H9 (cell line): ENCODE measurements at regions not wholly inside any gene's neighbourhood (a gene's known extent, or its start where the extent isn't known, plus 50 kb on each side); places are given as distances from the start of the nearest gene placed in this dataset.
A peak's percentile ranks its signal among the peaks of the same experiment; 100 is the strongest.

ENCODE experiments used
- DNase-seq: peaks from one replicate; pipeline ENCODE4 v3.0.0-alpha.2; 2017
- H2AFZ ChIP-seq: one replicate; pipeline ENCODE4 v1.6.1; 2013; ENCODE audit warnings: mild to moderate bottlenecking, low read length, control low read depth, moderate library complexity
- H2AK5ac ChIP-seq: 2 replicates; pipeline ENCODE4 v1.6.1; 2013; ENCODE audit warnings: low read length, control low read depth, mixed read lengths; ENCODE audit not compliant: insufficient read length
- H2BK120ac ChIP-seq: one replicate; pipeline ENCODE4 v1.6.1; 2013; ENCODE audit warnings: low read depth, mild to moderate bottlenecking, low read length, control low read depth, inconsistent platforms; ENCODE audit not compliant: poor library complexity, severe bottlenecking
- H2BK12ac ChIP-seq: 2 replicates; pipeline ENCODE4 v1.6.1; 2013; ENCODE audit warnings: low read length, control low read depth, mixed read lengths, low read depth; ENCODE audit not compliant: insufficient read length
- H2BK15ac ChIP-seq: 2 replicates; pipeline ENCODE4 v1.6.1; 2013; ENCODE audit warnings: low read depth, low read length, control low read depth
- H2BK20ac ChIP-seq: one replicate; pipeline ENCODE4 v1.6.1; 2013; ENCODE audit warnings: low read depth, mild to moderate bottlenecking, low read length, control low read depth, inconsistent platforms; ENCODE audit not compliant: poor library complexity, severe bottlenecking
- H2BK5ac ChIP-seq: 2 replicates; pipeline ENCODE4 v1.6.1; 2013; ENCODE audit warnings: low read length, control low read depth, mixed read lengths; ENCODE audit not compliant: insufficient read length
- H3K14ac ChIP-seq: 2 replicates; pipeline ENCODE4 v1.6.1; 2013; ENCODE audit warnings: low read length, control low read depth; ENCODE audit not compliant: insufficient read depth
- H3K18ac ChIP-seq: 2 replicates; pipeline ENCODE4 v1.6.1; 2013; ENCODE audit warnings: low read depth, mild to moderate bottlenecking, mixed read lengths, low read length, control low read depth; ENCODE audit not compliant: insufficient read length
- H3K23ac ChIP-seq: 2 replicates; pipeline ENCODE4 v1.6.1; 2013; ENCODE audit warnings: low read length, control low read depth, mixed read lengths, low read depth; ENCODE audit not compliant: insufficient read length
- H3K23me2 ChIP-seq: 2 replicates; pipeline ENCODE4 v1.6.1; 2013; ENCODE audit warnings: low read depth, mild to moderate bottlenecking, mixed read lengths, low read length, control low read depth; ENCODE audit not compliant: insufficient read length, poor library complexity, severe bottlenecking
- H3K27ac ChIP-seq: 2 replicates; pipeline ENCODE4 v1.5.1; 2013; ENCODE audit warnings: low read length, control low read depth, mixed read lengths, low read depth; ENCODE audit not compliant: insufficient read length
- H3K27me3 ChIP-seq: 2 replicates; pipeline ENCODE4 v1.6.1; 2013; ENCODE audit warnings: low read length, control low read depth, inconsistent platforms; ENCODE audit not compliant: insufficient read depth
- H3K4ac ChIP-seq: 2 replicates; pipeline ENCODE4 v1.6.1; 2013; ENCODE audit warnings: low read depth, mild to moderate bottlenecking, control low read depth, inconsistent platforms, low read length, moderate library complexity
- H3K4me1 ChIP-seq: 2 replicates; pipeline ENCODE4 v1.6.1; 2013; ENCODE audit warnings: low read length, control low read depth, inconsistent platforms; ENCODE audit not compliant: insufficient read depth
- H3K4me2 ChIP-seq: 2 replicates; pipeline ENCODE4 v1.6.1; 2013; ENCODE audit warnings: low read length, control low read depth, mixed read lengths; ENCODE audit not compliant: insufficient read length, insufficient read depth
- H3K56ac ChIP-seq: 2 replicates; pipeline ENCODE4 v1.6.1; 2013; ENCODE audit warnings: low read depth, mild to moderate bottlenecking, mixed read lengths, low read length, control low read depth; ENCODE audit not compliant: insufficient read length
- H3K79me1 ChIP-seq: 2 replicates; pipeline ENCODE4 v1.6.1; 2013; ENCODE audit warnings: low read depth, mild to moderate bottlenecking, moderate library complexity, low read length, control low read depth, inconsistent platforms; ENCODE audit not compliant: insufficient read depth, poor library complexity, severe bottlenecking
- H3K79me2 ChIP-seq: 2 replicates; pipeline ENCODE4 v1.6.1; 2013; ENCODE audit warnings: low read length, control low read depth, inconsistent platforms; ENCODE audit not compliant: insufficient read depth
- H3K9ac ChIP-seq: 2 replicates; pipeline ENCODE4 v1.6.1; 2013; ENCODE audit warnings: low read length, control low read depth, mixed read lengths; ENCODE audit not compliant: insufficient read length; ENCODE audit errors: extremely low read depth
- H3K9me3 ChIP-seq: one replicate; pipeline ENCODE4 v1.6.1; 2013; ENCODE audit warnings: low read depth, low read length, inconsistent platforms; ENCODE audit not compliant: control insufficient read depth
- H3T11ph ChIP-seq: one replicate; pipeline ENCODE4 v1.6.1; 2013; ENCODE audit warnings: mild to moderate bottlenecking, low read length, control low read depth, inconsistent platforms
- H4K20me1 ChIP-seq: one replicate; pipeline ENCODE4 v1.6.1; 2013; ENCODE audit not compliant: control insufficient read depth, insufficient read length, insufficient read depth
- H4K5ac ChIP-seq: 2 replicates; pipeline ENCODE4 v1.6.1; 2013; ENCODE audit warnings: low read depth, mild to moderate bottlenecking, mixed read lengths, low read length, control low read depth; ENCODE audit not compliant: insufficient read length
- H4K8ac ChIP-seq: replicated peaks from 2 replicates; pipeline ENCODE4 v1.6.1; 2013; ENCODE audit warnings: low read length, control low read depth, mixed read lengths, low read depth; ENCODE audit not compliant: insufficient read length
- H4K91ac ChIP-seq: 2 replicates; pipeline ENCODE4 v1.6.1; 2013; ENCODE audit warnings: low read depth, mild to moderate bottlenecking, moderate library complexity, mixed read lengths, low read length, control low read depth; ENCODE audit not compliant: insufficient read length
- H3K27ac Mint-ChIP-seq, 3 experiments: 2 replicates in 2 of 3; 3 replicates in 1 of 3; pipeline ENCODE4 v1.8.0; 2020 to 2021; ENCODE audit warnings: mixed read lengths in 3 of 3, mild to moderate bottlenecking in 1 of 3, moderate library complexity in 1 of 3
- H3K27me3 Mint-ChIP-seq: 2 replicates; pipeline ENCODE4 v1.8.0; 2021; ENCODE audit warnings: low read depth, mild to moderate bottlenecking, moderate library complexity, mixed read lengths
- H3K36me3 Mint-ChIP-seq, 3 experiments: 2 replicates in 2 of 3; 3 replicates in 1 of 3; pipeline ENCODE4 v1.8.0; 2020 to 2021; ENCODE audit warnings: low read depth in 3 of 3, mixed read lengths in 3 of 3; ENCODE audit not compliant: insufficient read depth in 1 of 3
- H3K4me1 Mint-ChIP-seq, 2 experiments: 2 replicates each; pipeline ENCODE4 v1.8.0; 2020; ENCODE audit warnings: mixed read lengths in 2 of 2
- H3K4me3 Mint-ChIP-seq, 2 experiments: 2 replicates in 1 of 2; 3 replicates in 1 of 2; pipeline ENCODE4 v1.8.0; 2020 to 2021; ENCODE audit warnings: mild to moderate bottlenecking in 2 of 2, mixed read lengths in 2 of 2, moderate library complexity in 1 of 2
- H3K9me3 Mint-ChIP-seq, 2 experiments: 2 replicates in 1 of 2; 3 replicates in 1 of 2; pipeline ENCODE4 v1.8.0; 2020; ENCODE audit warnings: mild to moderate bottlenecking in 2 of 2, mixed read lengths in 2 of 2, moderate library complexity in 1 of 2
- WGBS: extraction: QIAGEN DNeasy Blood & Tissue Kit; methylation state at CpG from one replicate; pipeline ENCODE4 v1.1.7; 2013; ENCODE audit warnings: missing lambda C conversion rate, low lambda C conversion rate, mixed read lengths; ENCODE audit not compliant: insufficient read length; ENCODE audit errors: extremely low coverage; 5-methylcytosine and 5-hydroxymethylcytosine counted together
- TF ChIP-seq, protein P1 (sequence below): fragments of 200-600 bp; sonication (generic); conservative IDR thresholded peaks from 3 replicates; pipeline ENCODE4 v1.8.0; 2021; ENCODE audit warnings: antibody characterized with exemption, mild to moderate bottlenecking

DNA sequence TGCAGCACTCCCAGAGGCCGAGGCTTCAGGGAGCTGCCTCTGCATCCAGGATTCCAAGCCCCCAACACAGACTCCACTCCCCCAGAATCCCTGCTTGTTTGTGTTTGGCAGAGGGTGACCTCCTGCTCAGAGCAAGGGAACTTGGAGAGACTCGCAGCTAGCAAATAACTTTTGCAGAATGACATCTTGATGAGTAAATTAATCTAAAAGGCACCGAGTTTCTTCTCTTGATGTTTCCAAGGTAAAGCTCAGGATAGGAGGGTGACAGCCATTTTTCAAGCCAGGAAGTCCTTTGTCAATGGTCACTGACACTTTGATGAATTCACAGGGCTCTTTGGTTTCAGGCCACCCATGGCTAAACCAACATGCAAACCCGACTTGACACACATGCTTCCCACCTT is 523.0 kb downstream of the NTRK3 start:
- no peaks in the 10 kb centered on the region for H3K9me3 ChIP-seq
- no peak overlapping the region for H2BK120ac ChIP-seq
- TF ChIP-seq, protein P1, sequence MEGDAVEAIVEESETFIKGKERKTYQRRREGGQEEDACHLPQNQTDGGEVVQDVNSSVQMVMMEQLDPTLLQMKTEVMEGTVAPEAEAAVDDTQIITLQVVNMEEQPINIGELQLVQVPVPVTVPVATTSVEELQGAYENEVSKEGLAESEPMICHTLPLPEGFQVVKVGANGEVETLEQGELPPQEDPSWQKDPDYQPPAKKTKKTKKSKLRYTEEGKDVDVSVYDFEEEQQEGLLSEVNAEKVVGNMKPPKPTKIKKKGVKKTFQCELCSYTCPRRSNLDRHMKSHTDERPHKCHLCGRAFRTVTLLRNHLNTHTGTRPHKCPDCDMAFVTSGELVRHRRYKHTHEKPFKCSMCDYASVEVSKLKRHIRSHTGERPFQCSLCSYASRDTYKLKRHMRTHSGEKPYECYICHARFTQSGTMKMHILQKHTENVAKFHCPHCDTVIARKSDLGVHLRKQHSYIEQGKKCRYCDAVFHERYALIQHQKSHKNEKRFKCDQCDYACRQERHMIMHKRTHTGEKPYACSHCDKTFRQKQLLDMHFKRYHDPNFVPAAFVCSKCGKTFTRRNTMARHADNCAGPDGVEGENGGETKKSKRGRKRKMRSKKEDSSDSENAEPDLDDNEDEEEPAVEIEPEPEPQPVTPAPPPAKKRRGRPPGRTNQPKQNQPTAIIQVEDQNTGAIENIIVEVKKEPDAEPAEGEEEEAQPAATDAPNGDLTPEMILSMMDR, result no peak

More for the DNA sequence above, 523.0 kb downstream of the NTRK3 start:
- H4K20me1 ChIP-seq, result no peaks in the 10 kb centered on the region
- H3K4ac ChIP-seq, result no peak overlapping the region
- H3K23ac ChIP-seq, result no peak overlapping the region
- H3K9ac ChIP-seq, result no peak overlapping the region
- H3K4me2 ChIP-seq, result no peak overlapping the region
- H2BK12ac ChIP-seq, result no peak overlapping the region
- H3K23me2 ChIP-seq, result no peaks in the 10 kb centered on the region
- no peak overlapping the region for H3K4me3 Mint-ChIP-seq
- no peak overlapping the region for H3K56ac ChIP-seq
- H2BK20ac ChIP-seq, result no peak overlapping the region
- no peak overlapping the region for H4K8ac ChIP-seq
- H2AK5ac ChIP-seq, result no peak overlapping the region
- no peaks in the 10 kb centered on the region for H3K79me1 ChIP-seq
- peaks cover 0 to 2% of the 10 kb centered on the region in 2 experiments; a peak in 1 of 4 replicates for H3K4me1 Mint-ChIP-seq
- no peak overlapping the region for H3K27ac Mint-ChIP-seq
- no peak for DNase-seq
- no peaks in the 10 kb centered on the region; the same call in none of the 2 replicates for H3K27me3 Mint-ChIP-seq
- no peak overlapping the region for H2BK5ac ChIP-seq
- H3K79me2 ChIP-seq, result no peaks in the 10 kb centered on the region
- no peak overlapping the region for H2BK15ac ChIP-seq
- H3K27ac ChIP-seq, result no peak overlapping the region
- no peak overlapping the region for H4K91ac ChIP-seq
- no peak overlapping the region for H3T11ph ChIP-seq
- H3K14ac ChIP-seq, result 0 out of 2 replicates have a peak overlapping the region, but pooled peaks have one; percentile 55
- no CpG with 5 or more reads among the region's 4 CpGs for WGBS
- H3K4me1 ChIP-seq, result no peaks in the 10 kb centered on the region
- H3K18ac ChIP-seq, result no peak overlapping the region
- no peaks in the 10 kb centered on the region for H3K9me3 Mint-ChIP-seq
- no peak overlapping the region for H4K5ac ChIP-seq
- H3K36me3 Mint-ChIP-seq, result peaks cover 0 to 1% (median 0%) of the 10 kb centered on the region in 3 experiments; a peak in 1 of 7 replicates
- no peak overlapping the region for H2AFZ ChIP-seq
- H3K27me3 ChIP-seq, result no peaks in the 10 kb centered on the region
